SK-N-SH treated with all-trans-retinoic acid at 6 μM for 48 hours (cell line): ENCODE measurements at regions not wholly inside any gene's neighbourhood (a gene's known extent, or its start where the extent isn't known, plus 50 kb on each side); places are given as distances from the start of the nearest gene placed in this dataset.
"Not testable (repeated sequence)": the region's sequence is repeated elsewhere in the genome, so short reads cannot be mapped to it uniquely, and the experiment has no call there.

Experiments used
- ATAC-seq: fragments of 200-7000 bp; cut with Tn5 transposase; 3 replicates; pipeline ENCODE4 v1.9.1; 2020; ENCODE audit warnings: mild to moderate bottlenecking, moderate library complexity
- ARNTL ChIP-seq: fragments of 450-650 bp; formaldehyde crosslinking; IDR thresholded peaks from 2 replicates; pipeline ENCODE4 v1.5.0; 2020; ENCODE audit warnings: low read depth, mild to moderate bottlenecking, moderate library complexity, borderline replicate concordance
- BACH2 ChIP-seq: fragments of 250-450 bp; sonication (Bioruptor Pico); IDR thresholded peaks from 2 replicates; pipeline ENCODE4 v1.9.0; 2021; ENCODE audit warnings: mild to moderate bottlenecking, borderline replicate concordance
- CSDC2 ChIP-seq: fragments of 250-450 bp; sonication (Bioruptor Pico); IDR thresholded peaks from 2 replicates; pipeline ENCODE4 v1.5.0; 2020; ENCODE audit warnings: mild to moderate bottlenecking, moderate library complexity
- GLIS3 ChIP-seq: fragments of 250-450 bp; sonication (Bioruptor Pico); IDR thresholded peaks from 2 replicates; pipeline ENCODE4 v1.5.0; 2020; ENCODE audit warnings: mild to moderate bottlenecking, moderate library complexity
- ISL1 ChIP-seq: fragments of 250-450 bp; sonication (Bioruptor Pico); IDR thresholded peaks from 2 replicates; pipeline ENCODE4 v2.1.2; 2022; ENCODE audit warnings: mild to moderate bottlenecking, moderate library complexity
- PPARA ChIP-seq: fragments of 250-450 bp; sonication (Bioruptor Pico); IDR thresholded peaks from 2 replicates; pipeline ENCODE4 v1.5.0; 2020; ENCODE audit warnings: mild to moderate bottlenecking, borderline replicate concordance
- RARB ChIP-seq: fragments of 250-450 bp; sonication (Bioruptor Pico); IDR thresholded peaks from 2 replicates; pipeline ENCODE4 v1.8.0; 2021; ENCODE audit warnings: mild to moderate bottlenecking, moderate library complexity
- SNAI2 ChIP-seq: fragments of 250-450 bp; sonication (Bioruptor Pico); IDR thresholded peaks from 2 replicates; pipeline ENCODE4 v1.5.0; 2020; ENCODE audit warnings: mild to moderate bottlenecking, moderate library complexity
- TCF4 ChIP-seq: fragments of 250-450 bp; sonication (Bioruptor Pico); IDR thresholded peaks from 2 replicates; pipeline ENCODE4 v1.8.0; 2021; ENCODE audit warnings: mild to moderate bottlenecking, moderate library complexity, borderline replicate concordance
- TOX ChIP-seq: fragments of 250-450 bp; sonication (Bioruptor Pico); IDR thresholded peaks from 2 replicates; pipeline ENCODE4 v1.8.0; 2021; ENCODE audit warnings: mild to moderate bottlenecking, moderate library complexity, borderline replicate concordance
- ZFP3 ChIP-seq: fragments of 250-450 bp; sonication (Bioruptor Pico); IDR thresholded peaks from 2 replicates; pipeline ENCODE4 v1.5.0; 2020; ENCODE audit warnings: mild to moderate bottlenecking, moderate library complexity
- ZFP30 ChIP-seq: fragments of 450-650 bp; formaldehyde crosslinking; IDR thresholded peaks from 2 replicates; pipeline ENCODE4 v1.5.0; 2022; ENCODE audit warnings: mild to moderate bottlenecking, moderate library complexity
- ZNF565 ChIP-seq: fragments of 450-650 bp; formaldehyde crosslinking; conservative IDR thresholded peaks from 2 replicates; pipeline ENCODE4 v1.5.0; 2020; ENCODE audit warnings: low read depth, mild to moderate bottlenecking, moderate library complexity
- ZNF8 ChIP-seq: fragments of 450-650 bp; formaldehyde crosslinking; IDR thresholded peaks from 2 replicates; pipeline ENCODE4 v1.5.0; 2020; ENCODE audit warnings: mild to moderate bottlenecking, moderate library complexity
- TF ChIP-seq, protein P1 (sequence below): fragments of 250-450 bp; sonication (Bioruptor Pico); IDR thresholded peaks from 2 replicates; pipeline ENCODE4 v1.5.1; 2021; ENCODE audit warnings: mild to moderate bottlenecking, moderate library complexity
- TF ChIP-seq, protein P2 (sequence below): fragments of 250-450 bp; sonication (Bioruptor Pico); IDR thresholded peaks from 2 replicates; pipeline ENCODE4 v1.5.1; 2020; ENCODE audit warnings: low read depth, mild to moderate bottlenecking, moderate library complexity
- TF ChIP-seq, protein P3 (sequence below): fragments of 250-450 bp; sonication (Bioruptor Pico); IDR thresholded peaks from 2 replicates; pipeline ENCODE4 v1.8.0; 2021; ENCODE audit warnings: low read depth, mild to moderate bottlenecking, moderate library complexity, borderline replicate concordance
- TF ChIP-seq, protein P4 (sequence below): fragments of 250-450 bp; sonication (Bioruptor Pico); IDR thresholded peaks from 2 replicates; pipeline ENCODE4 v1.5.0; 2020; ENCODE audit warnings: mild to moderate bottlenecking, moderate library complexity

DNA sequence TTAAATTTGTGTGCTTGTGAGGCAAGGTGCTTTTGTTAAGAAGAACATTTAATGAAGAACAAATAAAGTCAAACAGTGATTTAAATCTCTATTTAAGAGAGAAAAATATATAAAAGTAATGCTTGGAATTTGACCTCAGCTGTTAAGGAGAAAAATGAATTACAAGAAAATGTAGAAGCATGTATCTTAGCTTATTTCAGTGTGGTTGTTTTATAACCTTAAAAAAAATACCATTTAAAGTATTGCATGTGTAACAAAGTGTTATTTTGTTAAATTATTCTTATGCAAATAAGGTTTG is 537.0 kb upstream of the SPRY2 start:
- TF ChIP-seq TCF4, result no peak
- no peak for TF ChIP-seq GLIS3 (CRISPR knock-in tag)
- TF ChIP-seq, protein P1, sequence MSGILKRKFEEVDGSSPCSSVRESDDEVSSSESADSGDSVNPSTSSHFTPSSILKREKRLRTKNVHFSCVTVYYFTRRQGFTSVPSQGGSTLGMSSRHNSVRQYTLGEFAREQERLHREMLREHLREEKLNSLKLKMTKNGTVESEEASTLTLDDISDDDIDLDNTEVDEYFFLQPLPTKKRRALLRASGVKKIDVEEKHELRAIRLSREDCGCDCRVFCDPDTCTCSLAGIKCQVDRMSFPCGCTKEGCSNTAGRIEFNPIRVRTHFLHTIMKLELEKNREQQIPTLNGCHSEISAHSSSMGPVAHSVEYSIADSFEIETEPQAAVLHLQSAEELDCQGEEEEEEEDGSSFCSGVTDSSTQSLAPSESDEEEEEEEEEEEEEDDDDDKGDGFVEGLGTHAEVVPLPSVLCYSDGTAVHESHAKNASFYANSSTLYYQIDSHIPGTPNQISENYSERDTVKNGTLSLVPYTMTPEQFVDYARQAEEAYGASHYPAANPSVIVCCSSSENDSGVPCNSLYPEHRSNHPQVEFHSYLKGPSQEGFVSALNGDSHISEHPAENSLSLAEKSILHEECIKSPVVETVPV (CRISPR knock-in tag), result peak; percentile 73; the same call in 1 of the 2 replicates
- peak; percentile 86 for TF ChIP-seq ISL1 (CRISPR knock-in tag)
- TF ChIP-seq ARNTL, result no peak
- ATAC-seq, result peak; percentile 56

DNA sequence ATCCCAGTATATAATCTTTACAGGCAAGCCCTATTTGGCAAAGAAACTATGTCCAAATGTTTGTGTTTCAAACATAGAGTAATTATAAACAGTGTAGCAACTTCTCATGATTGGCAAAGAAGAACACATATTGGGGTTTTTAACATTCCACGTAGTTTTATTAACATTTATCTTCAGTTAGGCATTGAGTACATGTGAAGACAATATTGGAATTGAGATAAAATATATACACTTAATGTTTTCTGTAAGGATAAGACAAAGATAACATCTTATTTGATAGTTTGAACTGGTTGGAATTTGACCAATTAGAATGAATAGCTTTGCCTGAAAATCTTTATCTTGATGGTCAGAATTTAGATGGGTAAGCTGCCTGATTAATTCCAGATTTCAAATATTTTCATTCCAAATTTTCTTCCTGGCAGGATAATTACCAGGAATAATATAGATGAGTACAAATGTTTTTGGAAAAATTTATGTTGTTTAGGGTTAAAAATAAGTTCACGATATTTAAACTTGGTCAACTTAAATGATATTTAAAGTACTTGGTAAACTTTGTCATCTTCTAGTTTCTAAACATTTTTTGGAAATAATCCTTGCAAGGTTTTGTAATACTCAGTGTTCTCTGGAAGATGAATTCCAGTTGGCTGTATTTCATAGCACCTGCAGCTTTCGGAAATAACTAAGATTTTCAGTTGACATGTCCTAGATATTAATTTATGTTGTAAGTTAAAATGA is 536.5 kb upstream of the SPRY2 start:
- TF ChIP-seq ISL1 (CRISPR knock-in tag) (peak; percentile 82), ZFP30 (CRISPR knock-in tag) (0 out of 2 replicates have a peak, but pooled peaks have one; percentile 4), ZNF565 (no peak), TCF4 (peak; percentile 68; the same call in 1 of the 2 replicates)
- peak; percentile 65 for ATAC-seq

DNA sequence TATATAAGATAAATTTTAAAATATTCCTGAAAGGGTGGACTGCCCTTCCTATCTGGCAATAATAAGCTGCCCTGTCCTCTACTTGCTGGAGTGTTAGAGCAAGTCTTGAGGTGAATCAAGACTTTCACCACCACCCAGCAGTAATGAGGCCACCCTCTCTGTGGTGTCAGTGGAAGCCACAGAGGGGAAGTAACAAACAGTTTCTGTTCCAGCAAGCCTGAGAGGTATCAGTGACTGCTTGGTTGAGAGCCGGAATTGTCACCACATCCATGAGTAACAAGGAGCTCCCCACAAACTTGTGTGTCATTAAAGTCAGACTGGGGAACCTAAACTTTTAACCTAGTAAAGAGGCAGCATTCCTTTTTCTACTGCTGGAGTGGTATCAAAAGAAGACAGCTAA is 532.7 kb upstream of the SPRY2 start:
- TF ChIP-seq TOX (no peak), BACH2 (CRISPR knock-in tag) (no peak), PPARA (CRISPR knock-in tag) (no peak), ARNTL (no peak), RARB (no peak), ZNF8 (no peak), ZFP3 (CRISPR knock-in tag) (no peak)
- TF ChIP-seq, protein P2, sequence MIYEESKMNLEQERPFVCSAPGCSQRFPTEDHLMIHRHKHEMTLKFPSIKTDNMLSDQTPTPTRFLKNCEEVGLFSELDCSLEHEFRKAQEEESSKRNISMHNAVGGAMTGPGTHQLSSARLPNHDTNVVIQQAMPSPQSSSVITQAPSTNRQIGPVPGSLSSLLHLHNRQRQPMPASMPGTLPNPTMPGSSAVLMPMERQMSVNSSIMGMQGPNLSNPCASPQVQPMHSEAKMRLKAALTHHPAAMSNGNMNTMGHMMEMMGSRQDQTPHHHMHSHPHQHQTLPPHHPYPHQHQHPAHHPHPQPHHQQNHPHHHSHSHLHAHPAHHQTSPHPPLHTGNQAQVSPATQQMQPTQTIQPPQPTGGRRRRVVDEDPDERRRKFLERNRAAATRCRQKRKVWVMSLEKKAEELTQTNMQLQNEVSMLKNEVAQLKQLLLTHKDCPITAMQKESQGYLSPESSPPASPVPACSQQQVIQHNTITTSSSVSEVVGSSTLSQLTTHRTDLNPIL (CRISPR knock-in tag), result no peak
- TF ChIP-seq, all 23 proteins: peak for 0
- no peak for ATAC-seq

DNA sequence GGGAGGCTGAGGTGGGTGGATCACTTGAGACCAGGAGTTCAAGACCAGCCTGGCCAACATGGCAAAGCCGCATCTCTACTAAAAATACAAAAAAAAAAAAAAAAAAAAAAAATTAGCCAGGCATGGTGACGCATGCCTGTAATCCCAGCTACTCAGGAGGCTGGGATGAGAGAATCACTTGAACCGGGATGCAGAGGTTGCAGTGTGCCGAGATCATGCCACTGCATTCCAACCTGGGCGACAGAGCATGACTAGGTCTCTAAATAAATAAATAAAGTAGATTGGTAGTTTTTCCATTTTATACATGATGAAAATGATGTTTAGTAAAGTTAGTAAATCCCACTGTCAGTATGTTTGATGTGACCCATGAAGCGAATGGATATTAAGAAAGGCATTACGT is 531.0 kb upstream of the SPRY2 start:
- not testable (repeated sequence) for ATAC-seq

DNA sequence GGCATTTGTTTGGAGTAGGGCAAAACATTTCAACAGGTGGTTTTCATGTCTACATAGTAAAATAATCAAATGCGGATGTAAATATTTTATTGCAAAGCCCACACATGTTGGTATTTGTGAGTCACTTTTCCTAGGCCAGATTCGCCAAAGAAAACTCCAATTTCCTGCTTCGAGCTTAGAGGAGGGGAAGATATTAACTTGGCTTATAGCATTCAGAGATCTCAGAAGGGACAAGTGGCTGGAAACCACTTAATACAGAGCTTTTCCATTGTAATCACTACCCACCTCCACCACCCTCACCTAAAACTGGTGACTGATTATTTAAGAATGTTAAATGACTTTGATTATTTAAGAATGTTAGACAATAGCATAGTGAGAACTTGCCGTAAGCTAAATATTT is 530.6 kb upstream of the SPRY2 start:
- no peak for ATAC-seq
- TF ChIP-seq ISL1 (CRISPR knock-in tag) (no peak), SNAI2 (CRISPR knock-in tag) (no peak), ZFP30 (CRISPR knock-in tag) (no peak), CSDC2 (no peak), RARB (no peak), ZNF8 (no peak), GLIS3 (CRISPR knock-in tag) (no peak), ARNTL (no peak), BACH2 (CRISPR knock-in tag) (no peak), ZFP3 (CRISPR knock-in tag) (no peak), PPARA (CRISPR knock-in tag) (no peak), ZNF565 (no peak)
- TF ChIP-seq, protein P2 (CRISPR knock-in tag), result no peak
- TF ChIP-seq, protein P3, sequence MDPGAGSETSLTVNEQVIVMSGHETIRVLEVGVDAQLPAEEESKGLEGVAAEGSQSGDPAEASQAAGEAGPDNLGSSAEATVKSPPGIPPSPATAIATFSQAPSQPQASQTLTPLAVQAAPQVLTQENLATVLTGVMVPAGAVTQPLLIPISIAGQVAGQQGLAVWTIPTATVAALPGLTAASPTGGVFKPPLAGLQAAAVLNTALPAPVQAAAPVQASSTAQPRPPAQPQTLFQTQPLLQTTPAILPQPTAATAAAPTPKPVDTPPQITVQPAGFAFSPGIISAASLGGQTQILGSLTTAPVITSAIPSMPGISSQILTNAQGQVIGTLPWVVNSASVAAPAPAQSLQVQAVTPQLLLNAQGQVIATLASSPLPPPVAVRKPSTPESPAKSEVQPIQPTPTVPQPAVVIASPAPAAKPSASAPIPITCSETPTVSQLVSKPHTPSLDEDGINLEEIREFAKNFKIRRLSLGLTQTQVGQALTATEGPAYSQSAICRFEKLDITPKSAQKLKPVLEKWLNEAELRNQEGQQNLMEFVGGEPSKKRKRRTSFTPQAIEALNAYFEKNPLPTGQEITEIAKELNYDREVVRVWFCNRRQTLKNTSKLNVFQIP, result no peak
- TF ChIP-seq, protein P4, sequence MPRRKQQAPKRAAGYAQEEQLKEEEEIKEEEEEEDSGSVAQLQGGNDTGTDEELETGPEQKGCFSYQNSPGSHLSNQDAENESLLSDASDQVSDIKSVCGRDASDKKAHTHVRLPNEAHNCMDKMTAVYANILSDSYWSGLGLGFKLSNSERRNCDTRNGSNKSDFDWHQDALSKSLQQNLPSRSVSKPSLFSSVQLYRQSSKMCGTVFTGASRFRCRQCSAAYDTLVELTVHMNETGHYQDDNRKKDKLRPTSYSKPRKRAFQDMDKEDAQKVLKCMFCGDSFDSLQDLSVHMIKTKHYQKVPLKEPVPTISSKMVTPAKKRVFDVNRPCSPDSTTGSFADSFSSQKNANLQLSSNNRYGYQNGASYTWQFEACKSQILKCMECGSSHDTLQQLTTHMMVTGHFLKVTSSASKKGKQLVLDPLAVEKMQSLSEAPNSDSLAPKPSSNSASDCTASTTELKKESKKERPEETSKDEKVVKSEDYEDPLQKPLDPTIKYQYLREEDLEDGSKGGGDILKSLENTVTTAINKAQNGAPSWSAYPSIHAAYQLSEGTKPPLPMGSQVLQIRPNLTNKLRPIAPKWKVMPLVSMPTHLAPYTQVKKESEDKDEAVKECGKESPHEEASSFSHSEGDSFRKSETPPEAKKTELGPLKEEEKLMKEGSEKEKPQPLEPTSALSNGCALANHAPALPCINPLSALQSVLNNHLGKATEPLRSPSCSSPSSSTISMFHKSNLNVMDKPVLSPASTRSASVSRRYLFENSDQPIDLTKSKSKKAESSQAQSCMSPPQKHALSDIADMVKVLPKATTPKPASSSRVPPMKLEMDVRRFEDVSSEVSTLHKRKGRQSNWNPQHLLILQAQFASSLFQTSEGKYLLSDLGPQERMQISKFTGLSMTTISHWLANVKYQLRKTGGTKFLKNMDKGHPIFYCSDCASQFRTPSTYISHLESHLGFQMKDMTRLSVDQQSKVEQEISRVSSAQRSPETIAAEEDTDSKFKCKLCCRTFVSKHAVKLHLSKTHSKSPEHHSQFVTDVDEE, result no peak
- TF ChIP-seq, all 23 proteins: peak for 0
